HCT116 (cell line): ENCODE measurements at regions not wholly inside any gene's neighbourhood (a gene's known extent, or its start where the extent isn't known, plus 50 kb on each side); places are given as distances from the start of the nearest gene placed in this dataset.

Source experiments
- ATAC-seq: fragments of 200-7000 bp; cut with Tn5 transposase; 2 replicates; pipeline ENCODE4 v1.9.1; 2020; ENCODE audit warnings: mild to moderate bottlenecking, moderate library complexity
- BruUV-seq: library from RNA; stranded (reverse); fragments of 400-500 nt; replicated peaks from 2 replicates; lab custom pipeline; 2021; lab: Mats Ljungman, UMichigan
- CTCF ChIA-PET: fragments of 300-600 bp; sonication (Branson Sonifier 250); formaldehyde crosslinking; loops from one replicate; lab custom pipeline; 2021; ENCODE audit warnings: antibody characterized with exemption; lab: Charles Lee
- POLR2A ChIA-PET: fragments of 300-600, 350-600 bp; sonication (Branson Sonifier 250); formaldehyde crosslinking; loops from one replicate; lab custom pipeline; 2021; ENCODE audit warnings: antibody characterized with exemption; lab: Charles Lee
- RAD21 ChIA-PET, 2 experiments: fragments of 300-600 bp; sonication (Branson Sonifier 250); formaldehyde crosslinking; loops; one replicate each; lab custom pipeline; 2023; ENCODE audit warnings: low total read pairs in 2 of 2; ENCODE audit not compliant: uncharacterized antibody in 2 of 2, unreplicated experiment in 2 of 2, low non-redundant PET in 1 of 2; lab: Charles Lee
- DNase-seq: peaks from one replicate; pipeline ENCODE4 v3.0.0-alpha.2; 2010; ENCODE audit warnings: low read depth, low spot score
- H2AFZ ChIP-seq: fragments of 200-600 bp; shearing (Covaris generic), sonication (generic); 2 replicates; pipeline ENCODE4 v1.6.1; 2017; ENCODE audit warnings: low read depth, mixed run types, mixed read lengths, antibody characterized with exemption, low read length; ENCODE audit not compliant: poor library complexity, severe bottlenecking
- H3K27ac ChIP-seq: 2 replicates; pipeline ENCODE4 v1.5.1; 2012; ENCODE audit warnings: low read depth, low read length
- H3K27me3 ChIP-seq: fragments of 200-600 bp; sonication (generic); 2 replicates; pipeline ENCODE4 v1.6.1; 2016; ENCODE audit warnings: mixed run types, low read length, mixed read lengths; ENCODE audit not compliant: insufficient read depth
- H3K36me3 ChIP-seq, 2 experiments: fragments of 200-500 bp in 1 of 2; fragments of 200-600 bp in 1 of 2; sonication (Bioruptor generic) in 1 of 2; sonication (generic) in 1 of 2; 2 replicates each; pipeline versions ENCODE4 v1.5.1 to v1.6.1; 2014 to 2016; ENCODE audit warnings: low read length in 2 of 2, inconsistent platforms in 1 of 2, mixed read lengths in 1 of 2, mixed run types in 1 of 2; ENCODE audit not compliant: insufficient read depth in 2 of 2, control insufficient read depth in 1 of 2
- H3K4me1 ChIP-seq, 2 experiments: fragments of 200-600 bp in 1 of 2; sonication (generic) in 1 of 2; 2 replicates each; pipeline versions ENCODE4 v1.5.1 to v1.6.1; 2012 to 2017; ENCODE audit warnings: low read length in 2 of 2, inconsistent platforms in 1 of 2, mild to moderate bottlenecking in 1 of 2, mixed read lengths in 1 of 2, mixed run types in 1 of 2, moderate library complexity in 1 of 2; ENCODE audit not compliant: insufficient read depth in 2 of 2, control insufficient read depth in 1 of 2
- H3K4me2 ChIP-seq: fragments of 200-600 bp; sonication (generic); 2 replicates; pipeline ENCODE4 v1.6.1; 2017; ENCODE audit warnings: mixed run types, low read length, mixed read lengths
- H3K4me3 ChIP-seq, 2 experiments: fragments of 200-600 bp in 1 of 2; sonication (generic) in 1 of 2; replicated peaks in 1 of 2; 2 replicates each; pipeline ENCODE4 v1.5.1; 2011 to 2016; ENCODE audit warnings: low read length in 2 of 2, control low read depth in 1 of 2, low read depth in 1 of 2, mild to moderate bottlenecking in 1 of 2, mixed read lengths in 1 of 2, mixed run types in 1 of 2
- H3K79me2 ChIP-seq: fragments of 200-600 bp; sonication (generic); 2 replicates; pipeline ENCODE4 v1.6.1; 2017; ENCODE audit warnings: mild to moderate bottlenecking, mixed run types, low read length, moderate library complexity, mixed read lengths; ENCODE audit not compliant: insufficient read depth
- H3K9ac ChIP-seq: fragments of 200-600 bp; sonication (generic); 2 replicates; pipeline ENCODE4 v1.6.1; 2016; ENCODE audit warnings: low read length, mixed read lengths
- H3K9me2 ChIP-seq: fragments of 200-600 bp; sonication (generic), shearing (Covaris generic); 2 replicates; pipeline ENCODE4 v1.6.1; 2017; ENCODE audit warnings: mixed run types, mild to moderate bottlenecking, moderate library complexity; ENCODE audit not compliant: insufficient read depth
- H3K9me3 ChIP-seq, 2 experiments: fragments of 200-500 bp in 1 of 2; fragments of 200-600 bp in 1 of 2; sonication (Bioruptor generic) in 1 of 2; sonication (generic) in 1 of 2; 2 replicates each; pipeline ENCODE4 v1.6.1; 2014 to 2017; ENCODE audit warnings: low read length in 2 of 2, mixed read lengths in 2 of 2, inconsistent platforms in 1 of 2, low read depth in 1 of 2, mild to moderate bottlenecking in 1 of 2, mixed run types in 1 of 2, moderate library complexity in 1 of 2; ENCODE audit not compliant: control insufficient read depth in 1 of 2, insufficient read depth in 1 of 2
- H4K20me1 ChIP-seq: fragments of 200-600 bp; sonication (generic), shearing (Covaris generic); 2 replicates; pipeline ENCODE4 v1.6.1; 2017; ENCODE audit warnings: mixed run types, mild to moderate bottlenecking, moderate library complexity; ENCODE audit not compliant: insufficient read depth
- CBX3 ChIP-seq: IDR thresholded peaks from 2 replicates; pipeline ENCODE4 v1.6.1; 2012; ENCODE audit warnings: low read depth
- CEBPB ChIP-seq: IDR thresholded peaks from 2 replicates; pipeline ENCODE4 v1.6.1; 2012; ENCODE audit warnings: low read depth
- EGR1 ChIP-seq: IDR thresholded peaks from 2 replicates; pipeline ENCODE4 v1.6.1; 2012; ENCODE audit warnings: low read depth
- ELF1 ChIP-seq: IDR thresholded peaks from 2 replicates; pipeline ENCODE4 v1.6.1; 2012; ENCODE audit warnings: low read depth, borderline replicate concordance
- POLR2A ChIP-seq: IDR thresholded peaks from 2 replicates; pipeline ENCODE4 v1.7.0; 2011; ENCODE audit warnings: borderline replicate concordance; ENCODE audit not compliant: insufficient read depth, insufficient read length; ENCODE audit errors: extremely low read depth
- POLR2AphosphoS5 ChIP-seq: IDR thresholded peaks from 2 replicates; pipeline ENCODE4 v1.6.1; 2011; ENCODE audit warnings: mild to moderate bottlenecking, low read depth, low read length, moderate library complexity
- RAD21 ChIP-seq: IDR thresholded peaks from 2 replicates; pipeline ENCODE4 v1.6.1; 2012; ENCODE audit warnings: low read depth, mild to moderate bottlenecking
- SIN3A ChIP-seq: IDR thresholded peaks from 2 replicates; pipeline ENCODE4 v1.6.1; 2012; ENCODE audit warnings: low read depth
- SRF ChIP-seq: IDR thresholded peaks from 2 replicates; pipeline ENCODE4 v1.6.1; 2012; ENCODE audit warnings: low read depth
- ZFX ChIP-seq: fragments of 450-650 bp; IDR thresholded peaks from 2 replicates; pipeline ENCODE4 v1.6.1; 2017
- intact Hi-C: fragments of 100-400 bp; cut with micrococcal nuclease; formaldehyde crosslinking; loops from 2 replicates; pipeline ENCODE4 v1.10.0; 2022
- TF ChIP-seq, protein P1 (sequence below), 3 experiments: fragments of 200-600 bp in 1 of 3; sonication (generic) in 1 of 3; IDR thresholded peaks in 2 of 3; conservative IDR thresholded peaks in 1 of 3; 2 replicates each; pipeline ENCODE4 v1.5.1; 2012 to 2017; ENCODE audit warnings: low read depth in 2 of 3, low read length in 2 of 3, antibody characterized with exemption in 1 of 3, borderline replicate concordance in 1 of 3, control low read depth in 1 of 3, mild to moderate bottlenecking in 1 of 3, mixed read lengths in 1 of 3, mixed run types in 1 of 3, moderate library complexity in 1 of 3; ENCODE audit not compliant: insufficient read depth in 1 of 3
- TF ChIP-seq, protein P2 (sequence below): IDR thresholded peaks from 2 replicates; pipeline ENCODE4 v1.6.1; 2012

DNA sequence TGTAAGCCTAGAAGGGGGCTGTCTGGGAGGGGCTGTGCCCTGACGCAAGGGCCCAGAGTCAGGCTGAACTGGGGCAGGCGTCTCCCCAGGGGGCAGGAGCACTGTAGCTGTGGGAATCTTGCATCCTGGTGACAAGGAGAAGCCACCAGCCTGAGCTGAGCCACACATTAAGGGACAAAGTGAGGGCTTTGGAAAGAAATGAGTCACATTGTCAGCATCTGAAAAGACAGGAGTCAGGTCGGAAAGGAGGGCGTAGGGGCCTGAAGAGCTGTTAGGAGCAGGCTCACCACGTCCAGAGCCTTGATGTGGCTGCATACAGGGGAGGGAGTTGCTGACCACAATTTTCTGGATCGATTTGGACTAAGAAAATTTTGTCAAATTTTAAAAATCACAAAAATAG lies 298.6 kb downstream of the CYP26B1 start:
- Histone ChIP-seq H3K9me2 (no peaks in the 10 kb centered on the region), H2AFZ (no peak overlapping the region), H3K36me3 (no peaks in the 10 kb centered on the region), H4K20me1 (no peaks in the 10 kb centered on the region), H3K4me2 (no peak overlapping the region), H3K79me2 (no peaks in the 10 kb centered on the region), H3K9me3 (no peaks in the 10 kb centered on the region), H3K27me3 (no peaks in the 10 kb centered on the region), H3K9ac (no peak overlapping the region), H3K4me3 (no peak overlapping the region), H3K27ac (no peak overlapping the region), H3K4me1 (no peaks in the 10 kb centered on the region)
- TF ChIP-seq SRF (no peak), ELF1 (no peak), CEBPB (no peak), POLR2AphosphoS5 (no peak), EGR1 (no peak), ZFX (no peak), CBX3 (no peak), RAD21 (no peak), SIN3A (no peak), POLR2A (no peak)
- TF ChIP-seq, protein P1, sequence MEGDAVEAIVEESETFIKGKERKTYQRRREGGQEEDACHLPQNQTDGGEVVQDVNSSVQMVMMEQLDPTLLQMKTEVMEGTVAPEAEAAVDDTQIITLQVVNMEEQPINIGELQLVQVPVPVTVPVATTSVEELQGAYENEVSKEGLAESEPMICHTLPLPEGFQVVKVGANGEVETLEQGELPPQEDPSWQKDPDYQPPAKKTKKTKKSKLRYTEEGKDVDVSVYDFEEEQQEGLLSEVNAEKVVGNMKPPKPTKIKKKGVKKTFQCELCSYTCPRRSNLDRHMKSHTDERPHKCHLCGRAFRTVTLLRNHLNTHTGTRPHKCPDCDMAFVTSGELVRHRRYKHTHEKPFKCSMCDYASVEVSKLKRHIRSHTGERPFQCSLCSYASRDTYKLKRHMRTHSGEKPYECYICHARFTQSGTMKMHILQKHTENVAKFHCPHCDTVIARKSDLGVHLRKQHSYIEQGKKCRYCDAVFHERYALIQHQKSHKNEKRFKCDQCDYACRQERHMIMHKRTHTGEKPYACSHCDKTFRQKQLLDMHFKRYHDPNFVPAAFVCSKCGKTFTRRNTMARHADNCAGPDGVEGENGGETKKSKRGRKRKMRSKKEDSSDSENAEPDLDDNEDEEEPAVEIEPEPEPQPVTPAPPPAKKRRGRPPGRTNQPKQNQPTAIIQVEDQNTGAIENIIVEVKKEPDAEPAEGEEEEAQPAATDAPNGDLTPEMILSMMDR (IDR thresholded peaks at IDR 0.05 in 2 of 3, conservative IDR thresholded peaks at IDR 0.05 in 1 of 3; ENCODE audit: borderline replicate concordance in 1 of 3, insufficient read depth in 1 of 3, low read depth in 2 of 3, low read length in 2 of 3) = no peak
- TF ChIP-seq, protein P2, sequence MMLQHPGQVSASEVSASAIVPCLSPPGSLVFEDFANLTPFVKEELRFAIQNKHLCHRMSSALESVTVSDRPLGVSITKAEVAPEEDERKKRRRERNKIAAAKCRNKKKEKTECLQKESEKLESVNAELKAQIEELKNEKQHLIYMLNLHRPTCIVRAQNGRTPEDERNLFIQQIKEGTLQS = no peak
- DNase-seq = no peak
- no peak for ATAC-seq
- CTCF ChIA-PET = no interaction called here
- POLR2A ChIA-PET = no interaction called here
- RAD21 ChIA-PET = no interaction called here
- intact Hi-C loops = no loop called here
- BruUV-seq = no TSS peak
